GM21737 (cell line): ENCODE measurements at regions not wholly inside any gene's neighbourhood (a gene's known extent, or its start where the extent isn't known, plus 50 kb on each side); places are given as distances from the start of the nearest gene placed in this dataset.

Experiments
- ATAC-seq: cut with Tn5 transposase; IDR thresholded peaks from one replicate; pipeline ENCODE4 v1.9.1; 2021; ENCODE audit warnings: mild to moderate bottlenecking, moderate library complexity; ENCODE audit not compliant: unreplicated experiment

DNA sequence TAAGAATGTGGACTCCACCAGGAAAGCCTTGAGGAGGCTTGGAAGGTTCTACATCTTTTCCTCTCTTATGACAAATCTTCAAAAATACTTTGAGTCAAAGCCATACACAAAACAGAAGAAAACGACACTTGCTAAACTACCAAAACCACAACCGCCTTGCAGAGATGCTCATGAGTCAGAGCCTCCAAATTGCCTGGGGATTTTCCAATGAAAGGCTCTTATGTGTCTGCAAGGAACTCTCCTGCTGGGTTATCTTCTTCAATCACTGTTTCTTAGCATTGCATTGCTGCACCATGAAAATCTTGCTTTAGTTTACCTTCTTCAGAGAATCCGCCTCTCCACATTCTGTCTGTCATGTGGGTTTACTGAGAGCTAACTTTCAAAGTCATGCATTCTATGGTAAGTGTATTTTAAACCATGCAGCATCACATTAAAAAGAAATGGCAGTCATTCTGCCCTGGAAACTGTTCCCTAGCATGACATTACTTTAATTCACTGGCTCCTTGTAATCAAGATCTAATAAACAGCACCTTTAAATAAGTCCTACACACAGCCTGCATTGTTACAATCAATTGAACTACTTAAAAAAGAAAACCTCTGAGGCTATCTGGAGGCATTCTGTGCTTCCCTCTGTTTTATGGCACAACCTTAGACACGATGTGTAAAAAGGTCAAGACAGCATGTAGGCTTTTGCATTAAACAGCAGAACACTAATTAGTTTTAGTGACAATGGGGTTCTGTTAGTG is 210.0 kb upstream of the FOXD3 start:
- no peak for ATAC-seq

DNA sequence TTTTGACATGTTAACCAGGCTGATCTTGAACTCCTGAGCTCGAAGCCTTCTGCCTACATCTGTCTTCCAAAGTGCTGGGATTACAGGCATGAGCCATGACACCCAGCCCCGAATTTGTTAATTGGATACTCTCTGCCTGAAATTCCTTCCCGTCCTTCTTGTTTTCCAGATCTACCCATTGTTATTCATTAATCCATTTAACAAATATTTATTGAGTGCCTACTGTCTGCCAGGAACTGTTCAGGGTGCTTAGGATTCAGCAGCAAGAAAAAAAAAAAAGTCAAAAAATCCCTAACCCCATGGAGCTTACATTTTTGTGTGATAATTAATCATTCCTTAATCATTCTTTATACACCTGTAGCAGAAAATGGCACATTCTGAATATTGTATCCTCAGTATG is 206.8 kb upstream of the FOXD3 start:
- ATAC-seq = no peak

DNA sequence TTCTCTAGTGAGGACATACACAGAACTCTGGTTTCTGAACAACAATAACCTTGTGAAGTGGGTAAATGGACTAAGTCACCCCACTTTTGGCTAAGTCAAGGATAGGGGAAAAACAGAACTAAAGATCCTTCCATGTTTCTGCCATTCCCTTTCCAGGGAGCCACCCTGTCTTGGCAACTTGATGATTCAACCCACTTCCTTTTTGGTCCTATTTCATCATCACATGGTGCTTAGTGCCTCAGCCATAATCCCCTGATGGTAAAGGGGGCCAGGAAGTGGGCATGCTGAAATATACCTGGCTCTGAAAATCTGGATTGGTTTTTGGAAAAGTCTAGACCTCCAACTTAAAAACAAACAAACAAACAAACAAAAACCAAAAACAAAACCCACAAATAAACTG is 206.4 kb upstream of the FOXD3 start:
- ATAC-seq = no peak

DNA sequence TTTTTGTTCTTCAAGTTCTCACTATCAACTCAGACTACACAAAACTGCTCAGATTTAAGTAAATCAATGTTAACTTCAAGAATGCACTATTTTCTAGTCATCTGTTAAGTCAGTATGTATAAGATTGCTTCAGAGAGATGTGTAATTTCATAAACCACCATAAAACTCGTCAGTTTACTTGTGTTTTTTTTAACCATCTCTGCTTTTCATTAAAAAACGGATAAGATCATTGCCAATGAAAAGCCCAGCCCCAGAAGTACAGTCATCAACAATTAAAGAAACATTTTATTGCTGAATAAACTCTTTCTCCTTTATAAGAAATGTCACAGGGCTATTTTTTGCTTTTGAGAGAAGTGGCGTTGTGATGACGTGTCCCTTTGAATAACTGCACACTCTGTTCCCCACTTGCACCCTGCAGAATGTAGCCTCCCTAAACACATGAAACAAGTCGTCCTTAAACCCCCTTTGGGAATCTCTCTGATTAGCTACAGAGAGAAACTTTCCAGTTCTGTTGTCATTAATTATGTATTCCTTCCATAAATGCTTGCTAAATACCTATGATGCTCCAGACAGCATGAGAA is 202.7 kb upstream of the FOXD3 start:
- ATAC-seq = no peak

DNA sequence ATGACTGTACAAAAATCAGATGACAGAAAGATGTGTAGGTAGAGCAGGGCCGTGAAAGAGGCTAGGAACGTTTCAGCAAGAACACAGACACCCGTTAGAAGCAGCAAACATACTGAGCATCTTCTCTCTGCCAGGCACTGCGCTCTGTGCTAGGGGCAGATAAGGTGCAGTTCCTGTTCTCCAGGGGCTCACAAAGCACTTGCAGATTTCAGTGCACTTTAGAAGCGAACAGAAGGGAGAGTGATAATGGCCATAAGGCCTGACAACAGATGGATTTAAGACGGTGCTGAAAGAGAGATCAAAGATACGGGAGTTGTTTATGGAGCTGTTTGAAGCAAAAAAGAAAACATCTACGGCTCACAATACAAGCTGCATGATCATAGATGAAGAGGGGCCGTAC is 200.3 kb upstream of the FOXD3 start:
- no peak for ATAC-seq

GRCh38 chr1:63124666-63125191 is 197.6 kb upstream of the FOXD3 start:
- peak; percentile 80 for ATAC-seq

DNA sequence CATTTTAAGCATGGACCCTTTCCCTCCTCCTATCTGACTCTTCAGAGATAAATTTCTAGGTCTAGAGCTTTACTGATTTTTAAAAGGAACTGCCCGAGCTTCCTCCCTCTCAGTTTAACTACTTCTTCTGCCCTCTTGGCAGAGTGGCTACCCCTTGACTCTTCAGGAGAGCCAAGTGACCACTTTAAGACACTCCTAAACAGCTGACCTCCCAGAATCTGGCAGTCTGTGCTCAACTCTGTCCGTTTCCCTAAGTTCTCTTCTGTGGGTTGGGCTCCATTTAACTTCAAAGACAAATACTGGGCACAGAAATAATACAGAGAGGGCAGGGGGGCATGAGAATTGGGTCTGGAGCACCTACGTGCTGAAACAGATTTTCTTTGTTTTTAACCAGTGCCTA is 196.3 kb upstream of the FOXD3 start:
- no peak for ATAC-seq

GRCh38 chr1:63127376-63127775 is 195.0 kb upstream of the FOXD3 start:
- ATAC-seq = no peak

DNA sequence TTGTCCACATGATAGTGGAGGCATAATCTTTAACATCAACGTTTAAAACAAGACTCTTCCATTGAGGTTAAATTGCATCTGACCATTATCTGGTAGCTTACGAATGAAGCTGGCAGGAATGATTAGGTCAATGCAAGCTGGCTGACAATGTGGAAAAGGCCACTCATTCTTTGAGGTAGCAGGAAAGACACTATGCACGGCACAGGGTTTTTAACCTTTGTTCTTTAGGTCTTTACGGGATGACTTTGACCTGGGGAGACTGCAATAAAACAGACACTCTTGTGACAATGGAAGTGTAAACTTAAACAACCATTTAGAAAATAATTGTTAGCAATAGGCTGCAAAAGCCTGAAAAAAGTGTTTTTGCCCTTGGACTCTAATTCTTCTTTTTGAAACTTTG is 193.8 kb upstream of the FOXD3 start:
- ATAC-seq = no peak

DNA sequence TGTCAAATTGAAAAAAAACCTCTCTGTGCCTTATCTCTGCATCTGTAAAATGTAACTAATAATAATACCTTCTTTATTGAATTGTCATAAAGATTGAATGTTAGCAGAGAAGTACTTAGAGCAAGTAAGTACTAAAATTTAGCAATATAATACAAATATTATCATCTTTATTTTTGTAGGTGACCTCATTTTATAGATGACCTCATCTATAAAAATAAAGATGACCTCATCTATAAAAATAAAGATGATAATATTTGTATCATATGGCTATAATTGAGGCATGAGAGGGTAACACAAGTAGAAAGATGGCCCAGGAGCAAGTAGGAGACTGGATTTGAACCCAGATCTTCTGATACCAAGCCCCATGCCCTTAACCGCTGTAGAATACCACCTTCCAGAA is 193.2 kb upstream of the FOXD3 start:
- ATAC-seq = no peak

DNA sequence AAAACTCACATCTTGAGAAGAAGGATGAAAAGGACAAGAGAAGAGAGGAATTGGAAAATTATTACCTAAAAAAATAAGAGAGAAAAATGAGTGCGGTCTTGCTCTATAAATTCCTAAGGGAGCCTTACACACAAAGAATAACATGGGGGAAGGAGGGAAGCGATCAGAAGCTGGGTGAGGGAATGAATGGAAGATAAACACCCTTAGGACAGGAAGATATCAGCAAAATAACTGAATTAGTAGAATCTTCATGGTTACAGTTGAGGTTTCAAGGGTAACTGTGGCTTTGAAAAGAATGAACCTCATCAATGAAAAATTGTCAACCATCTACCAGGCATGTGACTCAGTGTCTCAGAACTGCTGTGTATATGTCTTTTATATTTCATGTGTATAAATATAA is 192.5 kb upstream of the FOXD3 start:
- ATAC-seq = no peak

GRCh38 chr1:63134501-63135173 is 187.7 kb upstream of the FOXD3 start:
- no peak for ATAC-seq

GRCh38 chr1:63135174-63135512 is 187.2 kb upstream of the FOXD3 start:
- ATAC-seq = no peak

GRCh38 chr1:63135801-63136200 is 186.6 kb upstream of the FOXD3 start:
- ATAC-seq = no peak

DNA sequence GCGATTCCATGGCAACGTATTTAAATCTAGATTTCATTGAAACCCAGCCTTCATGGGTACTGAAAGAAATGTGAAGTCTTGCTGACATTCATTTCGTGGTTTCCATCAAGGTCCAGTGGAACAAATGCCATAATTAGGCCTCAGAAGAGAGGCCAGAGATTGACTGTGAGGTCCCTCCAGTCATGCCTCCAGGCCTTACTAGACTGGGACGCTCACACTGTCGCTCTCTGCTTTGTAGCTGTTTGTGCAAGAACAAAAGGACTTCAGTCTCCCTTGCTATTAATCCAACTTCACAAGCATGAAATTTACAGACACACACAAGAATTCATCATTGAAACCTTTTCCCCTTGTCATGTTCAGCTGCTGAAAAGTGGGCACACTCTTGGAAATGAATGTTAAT is 180.4 kb upstream of the FOXD3 start:
- ATAC-seq = no peak

DNA sequence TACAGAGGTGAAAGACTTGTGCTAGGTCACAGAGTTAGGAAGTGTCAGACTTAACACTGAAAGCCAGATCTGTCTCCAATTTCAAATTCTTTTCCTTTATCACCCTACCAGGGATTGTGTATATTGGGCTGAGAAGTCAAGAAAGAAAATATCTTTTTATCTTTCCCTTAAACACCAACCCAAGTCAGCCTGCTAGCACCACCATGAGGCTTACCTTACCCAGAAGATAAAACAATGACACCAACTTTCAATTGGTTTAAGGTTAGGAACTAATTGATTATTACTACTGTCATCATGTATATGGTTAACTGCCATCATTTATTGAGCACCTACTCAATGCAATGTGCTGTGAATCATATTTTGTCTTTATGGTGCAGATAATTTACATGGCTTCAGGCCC is 178.9 kb upstream of the FOXD3 start:
- no peak for ATAC-seq

- no peak for ATAC-seq
Observed at GRCh38 chr1:63147783-63148182, 174.6 kb upstream of the FOXD3 start.

DNA sequence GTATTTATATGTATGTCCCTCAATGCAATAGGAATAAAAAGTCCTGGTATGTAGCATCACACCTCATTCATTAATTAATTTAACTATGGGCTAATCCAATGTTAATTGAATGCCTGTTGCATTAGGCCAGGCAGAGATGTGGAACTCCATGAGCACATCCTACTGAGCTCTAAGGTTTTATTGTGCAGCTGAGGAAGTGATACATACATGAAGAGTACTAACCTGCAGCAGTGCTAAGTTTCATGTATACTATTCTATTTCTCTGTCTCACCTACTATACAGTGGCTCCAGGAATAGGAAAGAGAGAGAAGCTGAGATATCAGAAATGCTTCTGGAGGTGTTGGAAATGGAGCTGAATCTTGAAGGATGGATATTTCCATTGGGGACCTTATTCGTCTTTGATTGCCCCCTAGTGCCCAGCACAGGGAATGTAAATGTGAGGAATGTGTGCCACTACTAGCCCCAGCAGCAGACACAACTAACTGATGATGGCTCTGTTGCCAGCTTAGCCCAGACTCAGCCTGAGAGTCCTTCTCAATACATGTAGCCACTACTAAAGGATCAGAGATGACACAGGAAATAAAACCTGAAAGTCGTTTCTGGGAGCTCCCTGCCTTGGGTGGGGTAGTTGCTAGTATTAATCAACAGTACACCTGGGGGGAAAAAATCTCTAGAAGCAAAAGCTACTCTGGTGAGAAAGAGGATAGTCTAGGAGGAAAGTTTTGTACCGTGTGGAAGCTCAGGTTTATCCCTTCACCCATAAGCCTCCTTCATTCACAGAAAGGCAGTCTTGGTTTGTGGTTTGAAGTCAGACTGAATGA is 173.3 kb upstream of the FOXD3 start:
- ATAC-seq = peak; percentile 74

- ATAC-seq = no peak
Observed at GRCh38 chr1:63152572-63152971, 169.8 kb upstream of the FOXD3 start.

DNA sequence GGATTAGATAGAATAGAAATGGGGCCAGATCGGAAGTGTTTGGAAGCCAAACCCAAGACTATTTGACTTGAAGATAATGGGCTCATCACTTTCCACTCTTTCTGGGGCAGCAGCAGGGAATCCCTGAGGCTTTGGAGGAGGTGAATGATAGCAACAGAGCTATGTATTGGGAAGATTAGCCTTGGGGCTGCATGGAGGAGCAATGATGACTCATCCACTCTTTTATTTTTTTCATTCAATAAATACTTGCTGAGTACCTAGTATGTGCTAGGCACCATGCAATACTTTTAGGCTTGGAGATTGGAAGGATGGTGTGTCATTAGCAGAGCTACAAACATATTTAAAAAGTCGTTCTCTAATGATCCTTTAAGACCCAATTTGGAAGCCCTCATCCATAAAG is 166.9 kb upstream of the FOXD3 start:
- ATAC-seq = no peak

DNA sequence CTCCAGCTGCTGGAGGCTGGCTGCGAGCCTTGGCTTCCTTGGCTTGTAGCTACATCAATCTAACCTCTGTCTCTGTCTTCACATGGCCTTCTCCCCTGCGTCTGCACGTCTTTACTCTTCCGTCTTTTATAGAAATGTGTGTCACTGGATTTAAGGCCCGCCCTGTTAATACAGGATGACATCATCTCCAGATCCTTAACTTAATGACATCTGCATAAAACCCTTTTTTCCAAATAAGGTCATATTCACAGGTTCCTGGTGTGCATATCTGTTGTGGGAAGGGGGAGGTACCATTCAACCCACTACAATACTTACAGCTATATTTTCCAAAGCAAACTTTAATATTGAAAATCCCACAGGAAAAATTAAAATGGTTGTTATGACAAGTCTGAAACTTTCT is 165.3 kb upstream of the FOXD3 start:
- ATAC-seq = no peak
